ENCODE measurements at regions not wholly inside any gene's neighbourhood (a gene's known extent, or its start where the extent isn't known, plus 50 kb on each side); places are given as distances from the start of the nearest gene placed in this dataset.

- no peak for TF ChIP-seq CTCF (IDR thresholded peaks at IDR 0.05)
- TF ChIP-seq POLR2A (IDR thresholded peaks at IDR 0.05): no peak
Observed at GRCh38 chr4:8938623-8939022, 67.0 kb upstream of the HMX1 start.
